K562 (cell line): ENCODE measurements at regions not wholly inside any gene's neighbourhood (a gene's known extent, or its start where the extent isn't known, plus 50 kb on each side); places are given as distances from the start of the nearest gene placed in this dataset.

Source experiments
- ATAC-seq: fragments of 200-7000 bp; cut with Tn5 transposase; 3 replicates; pipeline ENCODE4 v1.9.1; 2020; ENCODE audit warnings: moderate library complexity
- BruUV-seq: library from RNA; stranded (reverse); fragments of 400-500 nt; replicated peaks from 2 replicates; lab custom pipeline; 2021; lab: Mats Ljungman, UMichigan
- CTCF ChIA-PET: fragments of 300-600 bp; formaldehyde crosslinking; extraction: SDS; loops from one replicate; lab custom pipeline; 2021; ENCODE audit warnings: low intra/inter-chr PET ratio; lab: Yijun Ruan, JAX
- POLR2A ChIA-PET: fragments of 300-600, 350-650 bp; sonication (Branson Sonifier 250); formaldehyde crosslinking; extraction: SDS; loops from one replicate; lab custom pipeline; 2021; ENCODE audit warnings: antibody characterized with exemption, inconsistent platforms; lab: Yijun Ruan, JAX
- DNase-seq, 4 experiments: peaks; one replicate each; pipeline versions ENCODE4 v3.0.0 to v3.0.0-alpha.2; 2011 to 2018; ENCODE audit warnings: low spot score in 3 of 4, mixed read lengths in 3 of 4; ENCODE audit errors: extremely low read depth in 1 of 4
- FAIRE-seq: peaks from 2 replicates; lab custom pipeline; 2011; peaks lifted over from hg19 to GRCh38; lab: Jason Lieb, UNC
- H2AFZ ChIP-seq: 2 replicates; pipeline ENCODE4 v1.6.0; 2011; ENCODE audit warnings: low read depth, low read length, control low read depth, inconsistent platforms
- H3K27ac ChIP-seq: fragments of 200-600 bp; 3 replicates; pipeline ENCODE4 v1.8.0; 2011; ENCODE audit warnings: low read depth, mild to moderate bottlenecking, control low read depth, inconsistent platforms, low read length, moderate library complexity, mixed read lengths; ENCODE audit errors: extremely low read depth
- H3K27me3 ChIP-seq, 2 experiments: fragments of 300-600 bp in 1 of 2; 2 replicates in 1 of 2; 3 replicates in 1 of 2; pipeline versions ENCODE4 v1.6.0 to v1.8.0; 2011; ENCODE audit warnings: inconsistent platforms in 2 of 2, low read length in 2 of 2, mild to moderate bottlenecking in 1 of 2, mixed read lengths in 1 of 2, moderate library complexity in 1 of 2; ENCODE audit not compliant: control insufficient read depth in 2 of 2, insufficient read depth in 2 of 2
- H3K36me3 ChIP-seq: fragments of 300-600 bp; 3 replicates; pipeline ENCODE4 v1.8.0; 2011; ENCODE audit warnings: mild to moderate bottlenecking, low read length, inconsistent platforms; ENCODE audit not compliant: control insufficient read depth, insufficient read depth
- H3K4me1 ChIP-seq, 2 experiments: fragments of 200-600 bp in 1 of 2; replicated peaks in 1 of 2; 2 replicates in 1 of 2; 3 replicates in 1 of 2; pipeline versions ENCODE4 v1.5.1 to v1.8.0; 2011; ENCODE audit warnings: inconsistent platforms in 2 of 2, low read length in 2 of 2, mild to moderate bottlenecking in 1 of 2, mixed read lengths in 1 of 2, moderate library complexity in 1 of 2; ENCODE audit not compliant: control insufficient read depth in 2 of 2, insufficient read depth in 2 of 2
- H3K4me2 ChIP-seq: 2 replicates; pipeline ENCODE4 v1.6.1; 2011; ENCODE audit warnings: low read length, control low read depth, inconsistent platforms, mixed read lengths; ENCODE audit not compliant: insufficient read depth
- H3K4me3 ChIP-seq: fragments of 200-600 bp; sonication (generic), shearing (Covaris generic); 2 replicates; pipeline ENCODE4 v1.5.1; 2016; ENCODE audit warnings: control low read depth, inconsistent platforms
- H3K79me2 ChIP-seq: fragments of 200-600 bp; 3 replicates; pipeline ENCODE4 v1.8.0; 2011; ENCODE audit warnings: low read length, inconsistent platforms; ENCODE audit not compliant: control insufficient read depth, insufficient read depth
- H3K9ac ChIP-seq, 2 experiments: 2 replicates each; pipeline versions ENCODE4 v1.6.0 to v1.6.1; 2011; ENCODE audit warnings: low read depth in 2 of 2, low read length in 2 of 2, control low read depth in 1 of 2, inconsistent platforms in 1 of 2, mild to moderate bottlenecking in 1 of 2, mixed read lengths in 1 of 2; ENCODE audit not compliant: insufficient read depth in 1 of 2
- H3K9me1 ChIP-seq: one replicate; pipeline ENCODE4 v1.6.0; 2011; ENCODE audit warnings: inconsistent platforms, mild to moderate bottlenecking, low read length, moderate library complexity; ENCODE audit not compliant: control insufficient read depth, insufficient read depth
- H3K9me3 ChIP-seq: replicated peaks from 2 replicates; pipeline ENCODE4 v1.5.1; 2011; ENCODE audit warnings: low read depth, low read length, inconsistent platforms; ENCODE audit not compliant: control insufficient read depth, insufficient read depth
- H4K20me1 ChIP-seq: replicated peaks from 2 replicates; pipeline ENCODE4 v1.6.1; 2011; ENCODE audit warnings: low read length, inconsistent platforms, mixed read lengths; ENCODE audit not compliant: control insufficient read depth, insufficient read depth
- FOXO4 ChIP-seq: fragments of 450-650 bp; formaldehyde crosslinking; IDR thresholded peaks from 2 replicates; pipeline ENCODE4 v1.4.0; 2020; ENCODE audit warnings: mild to moderate bottlenecking, moderate library complexity
- KLF1 ChIP-seq: fragments of 450-650 bp; IDR thresholded peaks from 2 replicates; pipeline ENCODE4 v1.6.1; 2016; ENCODE audit warnings: missing genetic modification characterization, missing compliant biosample characterization
- NCOA2 ChIP-seq, 2 experiments: fragments of 450-650 bp; IDR thresholded peaks; 2 replicates each; pipeline ENCODE4 v1.6.1; 2018; ENCODE audit warnings: mild to moderate bottlenecking in 2 of 2, moderate library complexity in 1 of 2; ENCODE audit not compliant: partially characterized antibody in 2 of 2
- NCOA6 ChIP-seq: fragments of 450-650 bp; IDR thresholded peaks from 2 replicates; pipeline ENCODE4 v1.6.1; 2017; ENCODE audit warnings: mild to moderate bottlenecking
- NR2C1 ChIP-seq, 2 experiments: fragments of 450-650 bp; IDR thresholded peaks; 2 replicates each; pipeline ENCODE4 v1.6.1; 2017; ENCODE audit warnings: mild to moderate bottlenecking in 2 of 2, antibody characterized with exemption in 1 of 2, inconsistent platforms in 1 of 2, missing compliant biosample characterization in 1 of 2, missing genetic modification characterization in 1 of 2
- SRF ChIP-seq, 2 experiments: fragments of 250-450, 450-650 bp in 1 of 2; sonication (Bioruptor Pico) in 1 of 2; sonication (generic) in 1 of 2; formaldehyde crosslinking; IDR thresholded peaks; 2 replicates each; pipeline versions ENCODE4 v1.5.0 to v1.5.1; 2020 to 2022; ENCODE audit warnings: mild to moderate bottlenecking in 1 of 2, missing genetic modification reagents in 1 of 2
- XRCC4 ChIP-seq: IDR thresholded peaks from one replicate; pipeline ENCODE4 v1.6.1; 2011; ENCODE audit not compliant: insufficient read depth, insufficient read length; ENCODE audit errors: extremely low read depth
- XRCC5 ChIP-seq: fragments of 200-400 bp; formaldehyde crosslinking; IDR thresholded peaks from 2 replicates; pipeline ENCODE4 v1.6.1; 2017; ENCODE audit warnings: low read depth, mild to moderate bottlenecking, low read length
- ZHX1 ChIP-seq: fragments of 150-350 bp; conservative IDR thresholded peaks from 2 replicates; pipeline ENCODE4 v1.6.1; 2014; ENCODE audit warnings: low read length
- ZNF354B ChIP-seq: fragments of 250-450 bp; sonication (Bioruptor Pico); IDR thresholded peaks from 2 replicates; pipeline ENCODE4 v1.4.0; 2020
- ZNF395 ChIP-seq: fragments of 200-800 bp; sonication (Bioruptor generic); IDR thresholded peaks from 2 replicates; pipeline ENCODE4 v1.6.1; 2017; ENCODE audit warnings: missing genetic modification characterization, missing compliant biosample characterization
- ZNF583 ChIP-seq: fragments of 250-450 bp; sonication (Bioruptor Pico); IDR thresholded peaks from 2 replicates; pipeline ENCODE4 v1.4.0; 2020
- ZNF707 ChIP-seq: fragments of 250-450 bp; sonication (Bioruptor Pico); conservative IDR thresholded peaks from 2 replicates; pipeline ENCODE4 v1.8.0; 2022; ENCODE audit warnings: inconsistent platforms, mild to moderate bottlenecking, moderate library complexity
- ZNF75A ChIP-seq: fragments of 450-650 bp; formaldehyde crosslinking; IDR thresholded peaks from 2 replicates; pipeline ENCODE4 v1.4.0; 2020; ENCODE audit warnings: mild to moderate bottlenecking
- ZZZ3 ChIP-seq: fragments of 450-650 bp; IDR thresholded peaks from 2 replicates; pipeline ENCODE4 v1.6.1; 2016; ENCODE audit warnings: antibody characterized with exemption, mild to moderate bottlenecking, moderate library complexity
- WGBS: fragments of 100-300 bp; shearing (Covaris generic); methylation state at CpG from one replicate; pipeline ENCODE4 v1.1.6; 2016; ENCODE audit warnings: low coverage, mixed read lengths; ENCODE audit not compliant: insufficient coverage; ENCODE audit errors: missing lambda C conversion rate; 5-methylcytosine and 5-hydroxymethylcytosine counted together
- in situ Hi-C: fragments of 300-500 bp; cut with MboI; formaldehyde crosslinking; loops from 4 replicates; pipeline ENCODE4 v1.15.0; 2018; ENCODE audit warnings: inconsistent platforms, mixed read lengths
- intact Hi-C: fragments of 100-400 bp; cut with micrococcal nuclease; formaldehyde crosslinking; loops from 2 replicates; pipeline ENCODE4 v1.14.2; 2022

- Histone ChIP-seq H3K4me2 (no peak overlapping the region), H4K20me1 (no peaks in the 10 kb centered on the region), H3K4me1 (no peaks in the 10 kb centered on the region), H2AFZ (no peak overlapping the region), H3K27me3 (no peaks in the 10 kb centered on the region), H3K4me3 (no peak overlapping the region), H3K79me2 (no peaks in the 10 kb centered on the region), H3K36me3 (no peaks in the 10 kb centered on the region), H3K9me1 (no peaks in the 10 kb centered on the region), H3K9me3 (no peaks in the 10 kb centered on the region), H3K9ac (no peak overlapping the region), H3K27ac (no peak overlapping the region)
- ATAC-seq (no peak), FAIRE-seq (no peak), DNase-seq (no peak)
- in situ Hi-C loops, result no loop called here
- CTCF ChIA-PET, result no interaction called here
- no TSS peak for BruUV-seq
- 0% methylated on average over 5 of the region's 5 CpGs for WGBS
- intact Hi-C loops, result no loop called here
- POLR2A ChIA-PET, result no interaction called here
- TF ChIP-seq ZNF583 (CRISPR knock-in tag) (no peak), NR2C1 (IDR thresholded peaks at IDR 0.05) (no peak), NR2C1 (tag; IDR thresholded peaks at IDR 0.05) (no peak), NCOA6 (no peak), XRCC4 (no peak), FOXO4 (CRISPR knock-in tag) (no peak), KLF1 (tag) (no peak), ZNF707 (CRISPR knock-in tag) (no peak), ZHX1 (no peak), SRF (CRISPR knock-in tag; IDR thresholded peaks at IDR 0.05) (no peak), ZNF75A (CRISPR knock-in tag) (no peak), ZZZ3 (no peak), NCOA2 (IDR thresholded peaks at IDR 0.05; ENCODE audit: partially characterized antibody in 2 of 2) (no peak), ZNF354B (CRISPR knock-in tag) (no peak), XRCC5 (no peak), ZNF395 (CRISPR knock-in tag) (no peak)
Measured at GRCh38 chr6:86276056-86276455, 633.4 kb upstream of the SYNCRIP start.
